ENCODE measurements at regions not wholly inside any gene's neighbourhood (a gene's known extent, or its start where the extent isn't known, plus 50 kb on each side); places are given as distances from the start of the nearest gene placed in this dataset.

GRCh38 chr3:31406896-31407295 lies 125.8 kb upstream of the STT3B start:
- Mint-ChIP-seq H3K4me3 (no peak overlapping the region), H3K4me1 (ENCODE audit: low read depth) (peaks cover 59% of the 10 kb centered on the region), H3K36me3 (ENCODE audit: low read depth) (no peaks in the 10 kb centered on the region), H3K27me3 (ENCODE audit: insufficient read depth) (no peaks in the 10 kb centered on the region), H3K27ac (no peak overlapping the region), H3K9me3 (no peaks in the 10 kb centered on the region)
- DNase-seq, result no peak
- no peak for TF ChIP-seq CTCF (IDR thresholded peaks at IDR 0.05)

- DNase-seq, result peak; percentile 13
- no peak for TF ChIP-seq CTCF (IDR thresholded peaks at IDR 0.05)
Observed at GRCh38 chr3:31407665-31408064, 125.1 kb upstream of the STT3B start.

GRCh38 chr3:31408720-31409119 lies 124.0 kb upstream of the STT3B start:
- no peaks in the 10 kb centered on the region for H3K9me3 Mint-ChIP-seq
- DNase-seq, result no peak
- H3K27ac Mint-ChIP-seq, result no peak overlapping the region
- TF ChIP-seq CTCF (IDR thresholded peaks at IDR 0.05), result no peak
- no peak overlapping the region for H3K4me3 Mint-ChIP-seq
- H3K4me1 Mint-ChIP-seq (ENCODE audit: low read depth), result peaks cover 74% of the 10 kb centered on the region
- no peaks in the 10 kb centered on the region for H3K36me3 Mint-ChIP-seq (ENCODE audit: low read depth)
- no peaks in the 10 kb centered on the region; the same call in 1 of the 2 replicates for H3K27me3 Mint-ChIP-seq (ENCODE audit: insufficient read depth)

More at GRCh38 chr3:31407665-31408064, 125.1 kb upstream of the STT3B start:
- Mint-ChIP-seq H3K9me3 (no peaks in the 10 kb centered on the region), H3K4me1 (ENCODE audit: low read depth) (peaks cover 63% of the 10 kb centered on the region), H3K4me3 (no peak overlapping the region), H3K27ac (no peak overlapping the region), H3K36me3 (ENCODE audit: low read depth) (no peaks in the 10 kb centered on the region), H3K27me3 (ENCODE audit: insufficient read depth) (no peaks in the 10 kb centered on the region)

- Mint-ChIP-seq H3K27me3 (ENCODE audit: insufficient read depth) (no peaks in the 10 kb centered on the region; the same call in 1 of the 2 replicates), H3K4me1 (ENCODE audit: low read depth) (peaks cover 76% of the 10 kb centered on the region), H3K27ac (no peak overlapping the region), H3K36me3 (ENCODE audit: low read depth) (no peaks in the 10 kb centered on the region), H3K9me3 (no peaks in the 10 kb centered on the region), H3K4me3 (no peak overlapping the region)
- no peak for TF ChIP-seq CTCF (IDR thresholded peaks at IDR 0.05)
- no peak for DNase-seq
Observed at GRCh38 chr3:31409389-31409788, 123.3 kb upstream of the STT3B start.

- no peak for TF ChIP-seq CTCF (IDR thresholded peaks at IDR 0.05)
- Mint-ChIP-seq H3K27me3 (ENCODE audit: insufficient read depth) (no peaks in the 10 kb centered on the region; the same call in 1 of the 2 replicates), H3K4me1 (ENCODE audit: low read depth) (peaks cover 72% of the 10 kb centered on the region), H3K4me3 (no peak overlapping the region), H3K27ac (no peak overlapping the region), H3K36me3 (ENCODE audit: low read depth) (no peaks in the 10 kb centered on the region), H3K9me3 (no peaks in the 10 kb centered on the region)
- DNase-seq, result no peak
Observed at GRCh38 chr3:31409866-31410265, 122.9 kb upstream of the STT3B start.

GRCh38 chr3:31410411-31410810 lies 122.3 kb upstream of the STT3B start:
- no peak for DNase-seq
- Mint-ChIP-seq H3K27me3 (ENCODE audit: insufficient read depth) (no peaks in the 10 kb centered on the region; the same call in 1 of the 2 replicates), H3K36me3 (ENCODE audit: low read depth) (no peaks in the 10 kb centered on the region), H3K4me3 (no peak overlapping the region), H3K4me1 (ENCODE audit: low read depth) (peaks cover 67% of the 10 kb centered on the region), H3K9me3 (no peaks in the 10 kb centered on the region), H3K27ac (no peak overlapping the region)
- no peak for TF ChIP-seq CTCF (IDR thresholded peaks at IDR 0.05)
